GM13977 (cell line): ENCODE measurements at regions not wholly inside any gene's neighbourhood (a gene's known extent, or its start where the extent isn't known, plus 50 kb on each side); places are given as distances from the start of the nearest gene placed in this dataset.

ENCODE experiments used
- DNase-seq: peaks from one replicate; pipeline ENCODE4 v3.0.0; 2012; ENCODE audit warnings: low spot score
- in situ Hi-C: fragments of 300-500 bp; cut with MboI; formaldehyde crosslinking; loops from one replicate; pipeline ENCODE4 v1.12.0; 2022; ENCODE audit warnings: low sequenced_read_pairs, low pct_unique_long_range_greater_than_20kb, mixed read lengths, inconsistent platforms; ENCODE audit not compliant: unreplicated experiment
- TF ChIP-seq, protein P1 (sequence below): IDR thresholded peaks from 2 replicates; pipeline ENCODE4 v1.5.1; 2012; ENCODE audit warnings: mild to moderate bottlenecking, control low read depth; ENCODE audit not compliant: insufficient read depth; ENCODE audit errors: extremely low read depth, missing control alignments

DNA sequence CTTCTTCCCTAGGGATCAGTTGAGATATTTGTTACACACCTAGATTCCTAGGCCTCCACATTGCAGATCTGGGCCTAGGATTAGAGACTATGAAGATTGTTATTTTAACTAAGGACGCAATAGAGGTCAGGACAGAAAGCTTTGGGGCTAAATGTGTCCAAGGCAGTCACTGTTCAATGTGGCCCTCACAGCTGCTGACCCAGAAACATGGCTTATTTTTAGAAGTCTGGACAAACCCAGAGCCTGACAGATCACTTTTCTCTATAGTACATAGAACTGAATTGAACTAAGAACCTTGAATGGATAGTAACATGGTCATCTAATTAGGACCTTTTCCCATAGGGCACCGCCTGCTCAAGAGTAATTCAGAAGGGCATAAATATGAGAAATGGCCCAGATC lies 146.6 kb upstream of the AUTS2 start:
- in situ Hi-C loops = no loop called here
- TF ChIP-seq, protein P1, sequence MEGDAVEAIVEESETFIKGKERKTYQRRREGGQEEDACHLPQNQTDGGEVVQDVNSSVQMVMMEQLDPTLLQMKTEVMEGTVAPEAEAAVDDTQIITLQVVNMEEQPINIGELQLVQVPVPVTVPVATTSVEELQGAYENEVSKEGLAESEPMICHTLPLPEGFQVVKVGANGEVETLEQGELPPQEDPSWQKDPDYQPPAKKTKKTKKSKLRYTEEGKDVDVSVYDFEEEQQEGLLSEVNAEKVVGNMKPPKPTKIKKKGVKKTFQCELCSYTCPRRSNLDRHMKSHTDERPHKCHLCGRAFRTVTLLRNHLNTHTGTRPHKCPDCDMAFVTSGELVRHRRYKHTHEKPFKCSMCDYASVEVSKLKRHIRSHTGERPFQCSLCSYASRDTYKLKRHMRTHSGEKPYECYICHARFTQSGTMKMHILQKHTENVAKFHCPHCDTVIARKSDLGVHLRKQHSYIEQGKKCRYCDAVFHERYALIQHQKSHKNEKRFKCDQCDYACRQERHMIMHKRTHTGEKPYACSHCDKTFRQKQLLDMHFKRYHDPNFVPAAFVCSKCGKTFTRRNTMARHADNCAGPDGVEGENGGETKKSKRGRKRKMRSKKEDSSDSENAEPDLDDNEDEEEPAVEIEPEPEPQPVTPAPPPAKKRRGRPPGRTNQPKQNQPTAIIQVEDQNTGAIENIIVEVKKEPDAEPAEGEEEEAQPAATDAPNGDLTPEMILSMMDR = no peak

DNA sequence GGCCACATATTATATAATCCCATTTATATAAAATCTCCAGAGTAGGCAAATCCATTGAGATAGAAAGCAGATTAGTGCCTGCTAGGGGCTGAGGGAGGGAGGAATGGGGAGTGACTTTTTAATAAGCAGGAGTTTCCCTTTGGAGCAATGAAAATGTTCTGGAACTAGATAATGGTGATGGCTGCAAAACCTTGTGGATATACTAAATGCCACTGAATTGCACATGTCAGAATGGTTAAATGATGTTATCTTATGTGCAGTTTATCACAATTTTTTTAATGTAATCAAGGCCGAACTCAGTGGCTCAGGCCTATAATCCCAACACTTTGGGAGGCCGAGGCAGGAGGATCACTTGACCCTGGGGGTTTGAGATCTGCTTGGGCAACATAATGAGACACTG lies 145.5 kb upstream of the AUTS2 start:
- TF ChIP-seq, protein P1 = no peak
- DNase-seq = no peak
- in situ Hi-C loops = no loop called here

More for the DNA sequence above, 146.6 kb upstream of the AUTS2 start:
- no peak for DNase-seq

DNA sequence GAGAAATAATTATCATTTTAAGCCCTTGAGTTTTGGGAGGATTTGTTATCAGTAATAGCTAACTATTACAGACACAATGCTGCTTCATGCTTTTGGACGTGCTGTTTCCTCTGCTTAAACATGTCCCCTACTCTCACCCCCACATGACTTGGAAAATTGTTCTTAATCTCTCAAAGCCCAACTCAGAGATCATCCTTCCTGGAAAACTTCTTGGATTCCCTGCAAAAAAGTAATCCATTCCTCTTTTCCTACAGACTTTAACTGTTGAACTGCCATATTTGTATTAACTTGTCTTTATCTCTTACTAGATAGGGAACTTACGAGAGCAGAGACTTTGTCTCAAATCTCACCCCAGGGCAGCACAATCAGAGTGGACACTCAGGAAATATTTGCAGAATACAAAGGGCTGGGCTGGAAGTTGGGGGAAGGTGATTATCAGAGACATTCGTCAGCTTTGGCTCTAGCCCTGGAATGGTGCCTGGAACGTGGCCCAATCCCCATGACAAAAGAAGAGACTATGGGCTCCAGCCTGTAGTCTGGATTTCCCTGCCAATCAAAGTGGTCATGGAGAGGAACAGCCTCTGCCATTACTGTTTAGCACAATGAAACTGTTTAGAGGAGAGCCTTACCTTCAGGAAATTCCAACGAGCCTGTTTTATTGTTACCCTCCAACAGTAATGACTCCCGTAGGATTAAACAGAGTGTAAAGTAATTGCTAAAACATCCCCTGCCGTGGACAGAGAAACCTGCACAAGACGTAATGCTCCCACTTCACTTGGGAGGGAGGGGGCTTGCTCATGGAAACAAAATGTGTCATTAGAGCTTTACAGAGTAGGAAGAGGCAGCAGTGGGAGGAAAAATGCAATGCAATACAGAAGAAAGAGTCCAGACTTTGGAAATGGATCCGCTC lies 140.4 kb upstream of the AUTS2 start:
- in situ Hi-C loops = no loop called here
- TF ChIP-seq, protein P1 = no peak
- no peak for DNase-seq

DNA sequence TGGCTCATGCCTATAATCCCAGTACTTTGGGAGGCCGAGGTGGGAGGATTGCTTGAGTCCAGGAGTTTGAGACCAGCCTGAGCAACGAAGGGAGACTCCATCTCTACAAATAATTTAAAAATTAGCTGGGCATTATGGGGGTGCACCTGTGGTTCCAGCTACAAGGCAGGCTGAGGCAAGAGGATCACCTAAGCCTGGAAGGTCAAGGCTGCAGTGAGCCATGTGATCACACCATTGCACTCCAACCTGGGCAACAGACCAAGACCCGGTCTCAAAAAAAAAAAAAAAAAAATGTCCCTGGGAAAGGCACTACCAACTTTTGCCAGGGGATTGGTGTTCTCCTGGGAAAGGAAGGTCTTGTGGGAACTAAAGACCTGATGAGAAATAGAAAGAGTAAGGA lies 134.2 kb upstream of the AUTS2 start:
- DNase-seq = no peak
- TF ChIP-seq, protein P1 = no peak
- in situ Hi-C loops = no loop called here

DNA sequence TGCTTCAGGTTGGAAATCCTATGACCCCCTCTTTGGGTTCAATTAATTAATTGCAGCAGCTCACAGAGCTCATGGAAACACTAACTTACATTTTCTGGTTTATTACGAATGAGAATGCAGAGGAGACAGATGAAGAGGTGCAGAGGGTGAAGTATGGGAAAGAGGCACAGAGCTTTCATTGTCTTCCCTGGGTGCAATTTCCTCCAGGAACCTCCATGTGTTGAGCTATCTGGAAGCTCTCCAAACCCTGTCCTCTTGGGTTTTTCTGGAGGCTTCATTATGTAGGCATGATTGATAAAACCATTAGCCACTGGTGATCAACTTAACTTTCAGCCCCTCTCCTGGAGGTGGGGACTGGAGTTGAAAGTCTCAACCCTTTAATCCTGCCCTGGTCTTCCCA lies 133.0 kb upstream of the AUTS2 start:
- DNase-seq = no peak
- in situ Hi-C loops = no loop called here
- TF ChIP-seq, protein P1 = no peak

DNA sequence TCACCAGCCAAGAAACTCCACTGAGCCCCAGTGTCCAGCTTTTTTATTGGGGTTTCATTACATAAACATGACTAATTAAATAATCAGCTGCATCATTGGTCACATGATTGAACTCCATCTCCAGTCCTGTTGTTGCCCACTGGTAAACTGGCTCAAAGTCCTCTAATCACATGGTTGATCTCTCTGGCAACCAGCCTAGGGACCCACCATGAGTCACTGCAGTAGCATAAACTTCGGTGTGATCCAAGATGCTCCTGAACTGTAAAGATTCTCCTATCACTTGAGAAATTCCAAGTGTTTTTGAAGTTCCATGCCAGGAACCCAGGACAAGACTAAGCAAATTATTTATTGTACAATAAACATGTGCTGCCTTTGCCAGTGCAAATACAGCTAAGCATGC lies 130.4 kb upstream of the AUTS2 start:
- in situ Hi-C loops = no loop called here
- TF ChIP-seq, protein P1 = no peak
- DNase-seq = no peak

DNA sequence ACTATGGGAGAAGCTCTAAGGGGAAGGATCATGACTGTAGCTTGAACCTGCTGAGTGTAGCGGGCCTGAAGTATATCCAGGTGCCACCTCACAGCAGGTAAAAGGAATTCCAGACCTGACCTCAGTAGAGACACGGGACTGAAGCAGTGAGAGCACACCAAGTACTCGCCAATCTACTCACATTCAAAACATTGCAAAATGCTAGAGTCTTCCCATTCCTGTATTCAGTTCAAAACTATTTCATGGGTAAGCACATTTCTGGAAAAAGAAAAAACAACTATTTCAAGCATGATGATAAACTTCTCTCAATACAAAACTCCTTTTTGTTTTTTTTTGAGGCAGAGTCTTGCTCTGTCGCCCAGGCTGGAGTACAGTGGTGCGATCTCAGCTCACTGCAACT lies 121.9 kb upstream of the AUTS2 start:
- in situ Hi-C loops = no loop called here
- no peak for DNase-seq
- TF ChIP-seq, protein P1 = no peak
